ENCODE measurements at regions not wholly inside any gene's neighbourhood (a gene's known extent, or its start where the extent isn't known, plus 50 kb on each side); places are given as distances from the start of the nearest gene placed in this dataset.
"Not testable (repeated sequence)": the region's sequence is repeated elsewhere in the genome, so short reads cannot be mapped to it uniquely, and the experiment has no call there.

GRCh38 chr7:89857053-89857452 is 297.2 kb upstream of the STEAP1 start:
- TF ChIP-seq POLR2A (IDR thresholded peaks at IDR 0.05; ENCODE audit: extremely low read depth, insufficient read length), result not testable (repeated sequence)
- TF ChIP-seq, protein P1, sequence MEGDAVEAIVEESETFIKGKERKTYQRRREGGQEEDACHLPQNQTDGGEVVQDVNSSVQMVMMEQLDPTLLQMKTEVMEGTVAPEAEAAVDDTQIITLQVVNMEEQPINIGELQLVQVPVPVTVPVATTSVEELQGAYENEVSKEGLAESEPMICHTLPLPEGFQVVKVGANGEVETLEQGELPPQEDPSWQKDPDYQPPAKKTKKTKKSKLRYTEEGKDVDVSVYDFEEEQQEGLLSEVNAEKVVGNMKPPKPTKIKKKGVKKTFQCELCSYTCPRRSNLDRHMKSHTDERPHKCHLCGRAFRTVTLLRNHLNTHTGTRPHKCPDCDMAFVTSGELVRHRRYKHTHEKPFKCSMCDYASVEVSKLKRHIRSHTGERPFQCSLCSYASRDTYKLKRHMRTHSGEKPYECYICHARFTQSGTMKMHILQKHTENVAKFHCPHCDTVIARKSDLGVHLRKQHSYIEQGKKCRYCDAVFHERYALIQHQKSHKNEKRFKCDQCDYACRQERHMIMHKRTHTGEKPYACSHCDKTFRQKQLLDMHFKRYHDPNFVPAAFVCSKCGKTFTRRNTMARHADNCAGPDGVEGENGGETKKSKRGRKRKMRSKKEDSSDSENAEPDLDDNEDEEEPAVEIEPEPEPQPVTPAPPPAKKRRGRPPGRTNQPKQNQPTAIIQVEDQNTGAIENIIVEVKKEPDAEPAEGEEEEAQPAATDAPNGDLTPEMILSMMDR (IDR thresholded peaks at IDR 0.05; ENCODE audit: low read depth, low read length), result not testable (repeated sequence)
